Lower leg skin (tissue), 3 donors: ENCODE measurements at regions not wholly inside any gene's neighbourhood (a gene's known extent, or its start where the extent isn't known, plus 50 kb on each side); places are given as distances from the start of the nearest gene placed in this dataset.

ENCODE experiments used
- CTCF ChIP-seq, 3 donors: fragments of 450-650 bp; IDR thresholded peaks; one replicate each; pipeline ENCODE4 v1.5.1; 2016; ENCODE audit warnings: antibody characterized with exemption in 3 of 3, mild to moderate bottlenecking in 3 of 3, moderate library complexity in 2 of 3
- POLR2A ChIP-seq, 2 donors: fragments of 450-650 bp; IDR thresholded peaks; one replicate each; pipeline ENCODE4 v1.6.1; 2016 to 2017; ENCODE audit warnings: antibody characterized with exemption in 2 of 2, mild to moderate bottlenecking in 1 of 2, moderate library complexity in 1 of 2

GRCh38 chr6:145279993-145280392 lies 455.3 kb downstream of the EPM2A start:
- TF ChIP-seq CTCF (IDR thresholded peaks at IDR 0.05) (no peak), POLR2A (IDR thresholded peaks at IDR 0.05) (no peak)
